Mucosa of descending colon (tissue), 3 donors: ENCODE measurements at regions not wholly inside any gene's neighbourhood (a gene's known extent, or its start where the extent isn't known, plus 50 kb on each side); places are given as distances from the start of the nearest gene placed in this dataset.

Source experiments
- ATAC-seq: fragments of 200-7000 bp; cut with Tn5 transposase; one replicate; pipeline ENCODE4 v1.9.1; 2020; ENCODE audit warnings: mild to moderate bottlenecking, moderate library complexity
- DNase-seq, 3 donors: peaks; one replicate each; pipeline ENCODE4 v3.0.0-alpha.2; 2020
- H3K36me3 ChIP-seq: fragments of 200-600 bp; one replicate; pipeline ENCODE4 v1.8.0; 2021; ENCODE audit warnings: low read depth, mild to moderate bottlenecking
- H3K4me1 ChIP-seq: fragments of 200-600 bp; one replicate; pipeline ENCODE4 v1.8.0; 2021; ENCODE audit warnings: low read depth, mild to moderate bottlenecking
- H3K4me3 ChIP-seq: fragments of 200-600 bp; one replicate; pipeline ENCODE4 v1.8.0; 2021; ENCODE audit warnings: mild to moderate bottlenecking
- H3K9me3 ChIP-seq: fragments of 200-600 bp; one replicate; pipeline ENCODE4 v1.8.0; 2021; ENCODE audit warnings: mild to moderate bottlenecking
- intact Hi-C, 2 donors: fragments of 100-400 bp; cut with DNase I in 1 of 2; cut with micrococcal nuclease in 1 of 2; formaldehyde crosslinking; loops; one replicate each; pipeline versions ENCODE4 v1.11.0 to v1.11.1; 2022; cut with DNase I, micrococcal nuclease
- TF ChIP-seq, protein P1 (sequence below): fragments of 200-600 bp; IDR thresholded peaks from one replicate; pipeline ENCODE4 v1.8.0; 2022; ENCODE audit warnings: antibody characterized with exemption, mild to moderate bottlenecking
- donor health status: DM: no; HTN: no; CAD: no; lungs with moderate emphysema.
- donor health status: DM: no; HTN: no; CAD: no.
- donor health status: DM: no; HTN: yes; CAD: no.

DNA sequence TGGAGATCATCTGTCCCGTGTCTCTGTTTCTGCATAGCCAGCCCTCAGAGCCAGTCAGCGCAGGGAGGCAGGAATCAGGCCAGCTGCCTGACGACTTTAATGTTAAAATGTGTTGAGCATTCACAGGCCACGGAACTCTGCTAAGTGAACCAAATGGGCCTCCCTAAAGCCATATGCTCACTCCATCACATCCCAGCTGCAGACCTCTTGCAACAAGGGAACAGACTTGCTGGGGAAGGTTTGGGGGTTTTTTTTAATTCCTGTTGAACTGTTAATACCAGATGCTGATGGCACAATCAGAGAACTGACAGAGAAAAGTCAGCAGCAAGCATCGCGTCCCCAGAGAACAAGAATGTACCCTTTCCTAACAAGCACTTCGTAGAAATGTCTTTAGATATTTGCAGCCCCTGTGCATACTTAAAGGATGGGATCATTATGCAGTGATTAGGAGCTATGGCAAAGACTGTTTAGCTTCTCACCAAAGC, 900.4 kb upstream of the AUTS2 start:
- intact Hi-C loops: no loop called here
- Histone ChIP-seq H3K9me3 (peaks cover 6% of the 10 kb centered on the region), H3K4me1 (no peaks in the 10 kb centered on the region), H3K36me3 (no peaks in the 10 kb centered on the region), H3K4me3 (no peak overlapping the region)
- ATAC-seq: no peak
- DNase-seq: no peak
- TF ChIP-seq, protein P1, sequence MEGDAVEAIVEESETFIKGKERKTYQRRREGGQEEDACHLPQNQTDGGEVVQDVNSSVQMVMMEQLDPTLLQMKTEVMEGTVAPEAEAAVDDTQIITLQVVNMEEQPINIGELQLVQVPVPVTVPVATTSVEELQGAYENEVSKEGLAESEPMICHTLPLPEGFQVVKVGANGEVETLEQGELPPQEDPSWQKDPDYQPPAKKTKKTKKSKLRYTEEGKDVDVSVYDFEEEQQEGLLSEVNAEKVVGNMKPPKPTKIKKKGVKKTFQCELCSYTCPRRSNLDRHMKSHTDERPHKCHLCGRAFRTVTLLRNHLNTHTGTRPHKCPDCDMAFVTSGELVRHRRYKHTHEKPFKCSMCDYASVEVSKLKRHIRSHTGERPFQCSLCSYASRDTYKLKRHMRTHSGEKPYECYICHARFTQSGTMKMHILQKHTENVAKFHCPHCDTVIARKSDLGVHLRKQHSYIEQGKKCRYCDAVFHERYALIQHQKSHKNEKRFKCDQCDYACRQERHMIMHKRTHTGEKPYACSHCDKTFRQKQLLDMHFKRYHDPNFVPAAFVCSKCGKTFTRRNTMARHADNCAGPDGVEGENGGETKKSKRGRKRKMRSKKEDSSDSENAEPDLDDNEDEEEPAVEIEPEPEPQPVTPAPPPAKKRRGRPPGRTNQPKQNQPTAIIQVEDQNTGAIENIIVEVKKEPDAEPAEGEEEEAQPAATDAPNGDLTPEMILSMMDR: no peak

- intact Hi-C loops: no loop called here
- H3K4me3 ChIP-seq: no peak overlapping the region
- H3K36me3 ChIP-seq: no peaks in the 10 kb centered on the region
- ATAC-seq (no peak), DNase-seq (no peak)
- TF ChIP-seq, protein P1: no peak
- no peaks in the 10 kb centered on the region for H3K9me3 ChIP-seq
- no peaks in the 10 kb centered on the region for H3K4me1 ChIP-seq
Measured at GRCh38 chr7:68699090-68699711, 899.1 kb upstream of the AUTS2 start.

DNA sequence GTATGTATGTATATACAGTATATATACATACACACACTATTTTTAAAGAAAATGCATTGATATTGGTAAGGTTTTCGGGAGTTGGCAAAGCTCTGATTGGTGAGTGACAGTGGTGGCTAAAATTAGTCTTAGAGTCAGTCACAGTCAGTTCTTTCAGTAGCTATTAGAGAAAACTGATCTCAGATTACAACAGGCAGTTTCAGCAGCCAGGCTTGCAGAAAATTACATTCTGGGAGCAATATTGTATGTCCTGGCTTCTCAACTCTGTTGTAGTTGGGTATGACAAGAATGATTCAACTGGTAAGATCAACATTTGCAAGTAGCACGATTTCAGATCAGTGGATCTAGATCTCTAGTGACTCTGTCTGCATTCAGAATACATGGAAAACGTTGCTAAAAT, 897.9 kb upstream of the AUTS2 start:
- Histone ChIP-seq H3K4me1 (no peaks in the 10 kb centered on the region), H3K9me3 (no peaks in the 10 kb centered on the region), H3K4me3 (no peak overlapping the region), H3K36me3 (no peaks in the 10 kb centered on the region)
- TF ChIP-seq, protein P1: no peak
- intact Hi-C loops: no loop called here
- ATAC-seq (no peak), DNase-seq (no peak)

GRCh38 chr7:68706291-68706690, 892.0 kb upstream of the AUTS2 start:
- DNase-seq: no peak
- no peaks in the 10 kb centered on the region for H3K9me3 ChIP-seq
- TF ChIP-seq, protein P1: no peak
- ATAC-seq: no peak
- no peak overlapping the region for H3K4me3 ChIP-seq
- intact Hi-C loops: no loop called here
- H3K4me1 ChIP-seq: no peaks in the 10 kb centered on the region
- no peaks in the 10 kb centered on the region for H3K36me3 ChIP-seq

- Histone ChIP-seq H3K36me3 (no peaks in the 10 kb centered on the region), H3K9me3 (peaks cover 2% of the 10 kb centered on the region), H3K4me1 (no peaks in the 10 kb centered on the region), H3K4me3 (no peak overlapping the region)
- TF ChIP-seq, protein P1: no peak
- ATAC-seq (no peak), DNase-seq (no peak)
- intact Hi-C loops: no loop called here
Measured at GRCh38 chr7:68707159-68707558, 891.1 kb upstream of the AUTS2 start.

- Histone ChIP-seq H3K36me3 (no peaks in the 10 kb centered on the region), H3K4me1 (no peaks in the 10 kb centered on the region), H3K9me3 (peaks cover 2% of the 10 kb centered on the region), H3K4me3 (no peak overlapping the region)
- DNase-seq: no peak
- ATAC-seq: no peak
- TF ChIP-seq, protein P1: no peak
- intact Hi-C loops: no loop called here
Measured at GRCh38 chr7:68707958-68708357, 890.3 kb upstream of the AUTS2 start.
